PFSK-1 (cell line): ENCODE measurements at regions not wholly inside any gene's neighbourhood (a gene's known extent, or its start where the extent isn't known, plus 50 kb on each side); places are given as distances from the start of the nearest gene placed in this dataset.

ENCODE experiments used
- FOXP2 ChIP-seq: optimal IDR thresholded peaks from 2 replicates; pipeline ENCODE3; 2011; ENCODE audit warnings: borderline replicate concordance, control low read depth, inconsistent platforms; ENCODE audit not compliant: insufficient read depth; ENCODE audit errors: extremely low read length, extremely low read depth
- POLR2AphosphoS5 ChIP-seq: IDR thresholded peaks from 2 replicates; pipeline ENCODE4 v1.6.1; 2012; ENCODE audit warnings: low read depth, mild to moderate bottlenecking, control low read depth, low read length, moderate library complexity
- REST ChIP-seq, 2 experiments: IDR thresholded peaks; 2 replicates each; pipeline versions ENCODE4 v1.6.1 to v1.8.0; 2011 to 2012; ENCODE audit warnings: low read depth in 2 of 2, low read length in 2 of 2, control low read depth in 1 of 2, inconsistent platforms in 1 of 2, mild to moderate bottlenecking in 1 of 2, moderate library complexity in 1 of 2; ENCODE audit not compliant: insufficient read depth in 1 of 2
- SIN3A ChIP-seq: IDR thresholded peaks from 2 replicates; pipeline ENCODE4 v1.6.1; 2012; ENCODE audit warnings: mild to moderate bottlenecking, low read length, moderate library complexity, borderline replicate concordance; ENCODE audit not compliant: insufficient read depth
- TAF1 ChIP-seq: IDR thresholded peaks from 2 replicates; pipeline ENCODE4 v1.6.1; 2012; ENCODE audit warnings: low read length, control low read depth, borderline replicate concordance; ENCODE audit not compliant: insufficient read depth

DNA sequence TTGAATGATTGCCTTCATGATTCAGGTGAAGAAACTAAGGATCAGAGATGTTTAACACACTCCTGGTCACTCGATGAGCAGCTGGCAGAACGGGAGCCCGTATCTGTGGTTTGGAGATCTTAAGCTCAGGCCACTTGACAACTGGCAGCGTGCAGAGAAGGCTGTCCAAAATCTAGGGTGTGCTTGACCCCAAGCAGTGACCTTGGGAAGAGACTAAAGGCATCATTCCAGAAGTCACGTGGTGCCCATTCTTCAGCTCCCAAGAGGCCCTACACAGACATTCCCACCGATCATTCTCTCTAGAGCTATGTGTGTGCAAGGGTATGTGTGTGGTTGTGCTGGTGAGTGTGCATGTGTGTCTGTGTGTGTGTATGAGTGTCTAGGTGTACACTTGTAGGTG, 493.8 kb downstream of the TCERG1L start:
- TF ChIP-seq TAF1 = no peak
- TF ChIP-seq REST (IDR thresholded peaks at IDR 0.05; ENCODE audit: insufficient read depth in 1 of 2, low read depth in 2 of 2, low read length in 2 of 2) = no peak
- no peak for TF ChIP-seq SIN3A
- no peak for TF ChIP-seq FOXP2
- TF ChIP-seq POLR2AphosphoS5 = no peak

DNA sequence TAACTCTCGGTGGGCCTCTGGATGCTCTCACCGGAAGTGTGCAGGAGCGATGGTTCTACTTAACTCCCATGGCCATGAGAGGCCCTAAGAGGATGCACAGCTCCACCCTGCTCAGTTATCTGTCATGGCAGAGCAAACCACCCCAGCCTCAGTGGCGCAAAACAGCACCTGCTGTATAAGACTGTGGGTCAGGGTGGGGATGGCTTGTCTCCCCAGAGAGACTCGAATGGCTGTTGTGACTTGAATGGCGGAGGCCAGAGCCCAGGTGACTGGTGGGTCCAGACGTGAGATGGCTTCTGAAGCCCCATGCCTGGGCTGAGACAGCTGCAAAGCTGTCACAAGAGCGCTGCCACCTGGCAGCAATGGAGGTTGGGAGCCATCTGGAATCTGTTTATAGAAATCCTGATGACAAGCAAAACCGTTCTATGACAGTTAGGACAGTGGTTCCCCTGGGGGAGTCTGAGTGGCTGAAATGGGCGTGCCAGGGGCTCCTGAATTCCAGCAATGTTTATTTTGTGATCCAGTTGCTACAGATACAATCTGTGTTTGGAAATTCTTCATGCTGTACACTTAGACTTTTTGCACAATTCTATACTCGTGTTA, 490.5 kb downstream of the TCERG1L start:
- TF ChIP-seq TAF1 (no peak), SIN3A (no peak), REST (IDR thresholded peaks at IDR 0.05; ENCODE audit: insufficient read depth in 1 of 2, low read depth in 2 of 2, low read length in 2 of 2) (no peak), POLR2AphosphoS5 (no peak), FOXP2 (no peak)

GRCh38 chr10:130824230-130825014, 487.1 kb downstream of the TCERG1L start:
- TF ChIP-seq SIN3A (no peak), FOXP2 (no peak), POLR2AphosphoS5 (no peak), TAF1 (no peak), REST (IDR thresholded peaks at IDR 0.05; ENCODE audit: insufficient read depth in 1 of 2, low read depth in 2 of 2, low read length in 2 of 2) (no peak)

DNA sequence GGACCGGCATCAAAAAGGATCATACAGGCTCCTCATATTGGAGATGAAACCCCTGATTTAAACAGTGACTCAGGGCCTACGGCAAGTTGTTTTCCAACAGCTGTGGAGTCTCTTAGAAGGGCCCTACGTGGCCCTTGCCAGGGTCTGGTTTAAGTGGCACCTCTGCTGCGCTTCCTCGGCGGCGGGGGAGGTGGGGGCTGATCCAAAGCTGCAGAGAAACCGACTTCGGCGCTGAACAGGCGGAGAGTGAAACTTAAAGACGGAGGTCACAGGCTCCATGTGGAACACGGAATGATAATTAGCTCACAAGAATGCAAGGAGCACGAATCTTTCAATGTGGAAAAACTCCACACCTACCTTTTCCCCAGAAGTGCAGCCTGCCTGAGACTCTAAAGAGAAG, 477.9 kb downstream of the TCERG1L start:
- no peak for TF ChIP-seq REST (IDR thresholded peaks at IDR 0.05; ENCODE audit: insufficient read depth in 1 of 2, low read depth in 2 of 2, low read length in 2 of 2)
- TF ChIP-seq POLR2AphosphoS5 = no peak
- no peak for TF ChIP-seq FOXP2
- TF ChIP-seq TAF1 = no peak
- no peak for TF ChIP-seq SIN3A
